AG10803 (cell line): ENCODE measurements at regions not wholly inside any gene's neighbourhood (a gene's known extent, or its start where the extent isn't known, plus 50 kb on each side); places are given as distances from the start of the nearest gene placed in this dataset.

ENCODE experiments used
- DNase-seq: peaks from one replicate; pipeline ENCODE4 v3.0.0; 2010; ENCODE audit warnings: low read depth
- H3K4me3 ChIP-seq: 2 replicates; pipeline ENCODE4 v1.5.1; 2011; ENCODE audit warnings: mild to moderate bottlenecking, low read length, control low read depth
- TF ChIP-seq, protein P1 (sequence below): conservative IDR thresholded peaks from 2 replicates; pipeline ENCODE4 v1.5.1; 2011; ENCODE audit warnings: mild to moderate bottlenecking, low read length, control low read depth, inconsistent platforms

DNA sequence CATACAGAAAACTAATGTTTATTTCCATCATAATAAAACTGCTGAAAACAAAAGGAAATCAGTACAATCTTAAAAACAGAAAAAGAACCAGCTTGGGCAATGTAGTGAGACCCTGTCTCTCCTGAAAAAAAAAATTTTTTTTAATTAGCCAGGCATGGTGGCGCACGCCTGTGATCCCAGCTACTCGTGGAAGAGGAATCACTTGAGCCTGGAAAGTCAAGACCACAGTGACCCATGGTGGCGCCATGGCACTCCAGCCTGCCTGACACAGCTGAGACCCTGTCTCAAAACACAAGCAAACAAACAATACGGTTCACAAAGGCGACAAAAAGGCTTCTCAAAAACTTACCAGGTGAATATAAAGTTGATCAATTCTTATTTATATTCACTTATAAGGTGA, 289.7 kb downstream of the BRD1 start:
- H3K4me3 ChIP-seq = no peak overlapping the region
- TF ChIP-seq, protein P1, sequence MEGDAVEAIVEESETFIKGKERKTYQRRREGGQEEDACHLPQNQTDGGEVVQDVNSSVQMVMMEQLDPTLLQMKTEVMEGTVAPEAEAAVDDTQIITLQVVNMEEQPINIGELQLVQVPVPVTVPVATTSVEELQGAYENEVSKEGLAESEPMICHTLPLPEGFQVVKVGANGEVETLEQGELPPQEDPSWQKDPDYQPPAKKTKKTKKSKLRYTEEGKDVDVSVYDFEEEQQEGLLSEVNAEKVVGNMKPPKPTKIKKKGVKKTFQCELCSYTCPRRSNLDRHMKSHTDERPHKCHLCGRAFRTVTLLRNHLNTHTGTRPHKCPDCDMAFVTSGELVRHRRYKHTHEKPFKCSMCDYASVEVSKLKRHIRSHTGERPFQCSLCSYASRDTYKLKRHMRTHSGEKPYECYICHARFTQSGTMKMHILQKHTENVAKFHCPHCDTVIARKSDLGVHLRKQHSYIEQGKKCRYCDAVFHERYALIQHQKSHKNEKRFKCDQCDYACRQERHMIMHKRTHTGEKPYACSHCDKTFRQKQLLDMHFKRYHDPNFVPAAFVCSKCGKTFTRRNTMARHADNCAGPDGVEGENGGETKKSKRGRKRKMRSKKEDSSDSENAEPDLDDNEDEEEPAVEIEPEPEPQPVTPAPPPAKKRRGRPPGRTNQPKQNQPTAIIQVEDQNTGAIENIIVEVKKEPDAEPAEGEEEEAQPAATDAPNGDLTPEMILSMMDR = no peak
- no peak for DNase-seq

DNA sequence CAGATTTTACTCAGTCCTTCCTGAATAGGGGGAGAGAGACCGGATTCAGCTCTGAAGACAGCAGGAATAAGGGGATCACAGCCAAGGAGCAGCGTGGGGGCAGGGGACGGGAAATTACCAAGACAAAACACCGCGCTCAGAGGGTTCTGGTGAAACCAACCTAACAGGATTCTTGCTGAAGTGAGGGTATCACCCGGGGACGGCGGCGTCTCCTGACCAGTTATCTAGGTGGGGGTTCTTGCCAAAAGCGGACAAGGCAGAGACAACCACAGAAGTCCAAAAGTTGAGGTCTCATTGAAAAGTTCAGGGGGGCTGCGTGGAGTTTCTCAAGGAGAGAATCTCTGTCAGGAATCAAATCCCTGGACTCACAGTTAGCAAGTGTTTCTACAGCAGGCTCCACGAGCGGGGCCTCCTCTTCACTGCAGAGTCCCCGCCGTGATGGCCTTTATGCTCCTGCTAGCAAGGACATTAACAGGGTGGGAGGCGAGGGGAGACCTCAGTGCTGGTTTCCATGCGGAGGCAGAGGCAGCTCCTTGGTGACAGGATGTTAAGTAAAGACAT, 291.0 kb downstream of the BRD1 start:
- no peak overlapping the region for H3K4me3 ChIP-seq
- TF ChIP-seq, protein P1 = no peak
- DNase-seq = no peak

DNA sequence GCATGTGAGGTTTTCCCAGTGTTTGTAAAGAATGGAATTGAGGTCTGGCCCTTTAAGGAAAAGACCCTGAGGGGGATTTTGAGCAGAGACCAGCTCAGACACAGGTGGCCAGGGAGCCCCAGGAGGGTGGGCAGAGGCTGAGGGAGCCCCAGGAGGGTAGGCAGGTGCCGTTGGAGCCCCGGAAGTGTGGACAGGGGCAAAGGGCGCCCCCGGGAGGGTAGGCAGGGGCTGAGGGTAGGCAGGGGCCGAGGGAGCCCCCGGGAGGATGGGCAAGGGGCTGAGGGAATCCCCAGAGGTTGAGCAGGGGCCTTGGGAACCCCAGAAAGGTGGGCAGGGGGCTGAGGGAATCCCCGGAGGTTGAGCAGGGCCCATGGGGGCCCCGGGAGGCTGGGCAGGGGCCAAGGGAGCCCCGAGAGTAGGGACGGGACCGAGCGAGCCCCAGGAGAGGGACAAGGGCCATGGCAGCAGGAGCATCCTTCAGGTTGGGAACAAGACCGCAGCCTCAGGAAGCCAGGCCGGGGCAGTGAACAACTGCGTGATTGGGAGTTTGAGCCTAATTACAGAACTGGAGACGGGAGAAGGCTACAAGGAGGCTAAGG, 292.0 kb downstream of the BRD1 start:
- no peak overlapping the region for H3K4me3 ChIP-seq
- DNase-seq = no peak
- TF ChIP-seq, protein P1 = no peak

DNA sequence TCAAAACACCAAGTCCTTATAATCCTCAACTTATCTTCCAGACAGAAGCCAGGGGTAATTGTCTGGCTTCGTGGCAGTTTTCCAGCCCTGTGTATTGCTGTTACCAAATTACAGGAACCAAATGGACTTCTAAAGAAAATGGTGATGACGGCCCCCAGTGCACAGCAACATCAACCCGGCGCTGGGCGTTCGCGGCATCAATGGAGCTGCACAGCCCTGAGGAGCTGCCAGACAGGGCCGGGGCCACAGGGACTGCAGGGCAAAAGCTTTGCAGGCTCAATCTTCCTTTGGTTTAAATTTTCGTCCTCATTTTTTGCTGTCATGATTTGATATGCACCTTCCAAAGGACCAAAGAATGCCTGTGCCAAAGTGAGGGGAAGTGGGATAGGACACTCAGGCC, 292.5 kb downstream of the BRD1 start:
- H3K4me3 ChIP-seq = no peak overlapping the region
- DNase-seq = no peak
- TF ChIP-seq, protein P1 = no peak

DNA sequence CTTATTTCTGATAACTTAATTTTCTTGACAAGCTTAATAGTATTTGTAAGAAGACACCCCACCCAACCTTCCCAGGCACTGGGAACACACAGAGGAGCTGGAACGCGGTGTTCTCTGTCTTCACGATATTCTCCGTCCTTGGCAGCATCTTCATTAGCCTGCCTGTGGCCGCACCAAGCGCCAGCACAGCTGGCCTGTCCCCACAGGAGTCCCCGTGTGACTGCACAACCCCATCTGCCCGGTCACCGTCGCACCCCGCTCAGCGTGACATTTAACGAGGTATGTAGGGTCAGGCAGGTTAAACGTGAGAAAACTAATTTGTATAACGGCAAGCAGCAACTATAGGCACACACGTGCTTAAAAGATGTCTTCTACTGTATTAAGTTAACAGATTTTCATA, 293.3 kb downstream of the BRD1 start:
- no peak for DNase-seq
- TF ChIP-seq, protein P1 = no peak
- H3K4me3 ChIP-seq = no peak overlapping the region

DNA sequence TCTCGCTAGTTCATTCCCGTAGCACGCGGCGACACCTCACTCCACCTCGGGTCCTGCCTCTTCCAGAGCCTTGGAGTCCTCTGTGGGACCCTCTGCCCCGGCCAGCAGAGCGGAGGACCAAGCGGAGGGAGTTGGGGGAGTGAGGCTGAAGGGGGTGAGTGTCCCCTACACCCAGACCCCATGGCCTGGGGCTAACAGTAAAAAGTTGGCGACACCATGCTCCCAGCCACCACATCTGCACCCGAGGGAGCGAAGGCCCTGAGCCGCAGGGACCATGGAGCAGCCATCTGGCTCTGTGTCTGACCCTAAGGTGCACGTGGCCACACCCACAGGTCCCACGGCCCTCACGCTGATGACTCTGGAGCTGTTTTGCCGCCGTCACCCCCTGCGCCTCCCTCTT, 293.8 kb downstream of the BRD1 start:
- no peak for DNase-seq
- TF ChIP-seq, protein P1 = no peak

More for the DNA sequence above, 293.8 kb downstream of the BRD1 start:
- H3K4me3 ChIP-seq = no peak overlapping the region
